Activated T-helper 17 cell treated with anti-CD3 and anti-CD28 coated beads, Interleukin-2, amount 50 U/mL, for 72 hours (primary cell): ENCODE measurements at regions not wholly inside any gene's neighbourhood (a gene's known extent, or its start where the extent isn't known, plus 50 kb on each side); places are given as distances from the start of the nearest gene placed in this dataset.
A peak's percentile ranks its signal among the peaks of the same experiment; 100 is the strongest.

Experiments used
- ATAC-seq: fragments of 150-1000 bp; cut with Tn5 transposase; replicated peaks from 2 replicates; pipeline ENCODE4 v1.10.0; 2021; ENCODE audit warnings: mild to moderate bottlenecking, moderate library complexity
- H3K27ac Mint-ChIP-seq: one replicate; pipeline ENCODE4 v1.8.0; 2022; ENCODE audit warnings: mixed read lengths
- H3K27me3 Mint-ChIP-seq: one replicate; pipeline ENCODE4 v1.8.0; 2022; ENCODE audit warnings: mixed read lengths
- H3K36me3 Mint-ChIP-seq: one replicate; pipeline ENCODE4 v1.8.0; 2022; ENCODE audit warnings: low read depth, mild to moderate bottlenecking, mixed read lengths
- H3K4me1 Mint-ChIP-seq: one replicate; pipeline ENCODE4 v1.8.0; 2022; ENCODE audit warnings: mixed read lengths
- H3K4me3 Mint-ChIP-seq: one replicate; pipeline ENCODE4 v1.8.0; 2022; ENCODE audit warnings: mild to moderate bottlenecking, mixed read lengths
- H3K9me3 Mint-ChIP-seq: one replicate; pipeline ENCODE4 v1.8.0; 2022; ENCODE audit warnings: mixed read lengths

DNA sequence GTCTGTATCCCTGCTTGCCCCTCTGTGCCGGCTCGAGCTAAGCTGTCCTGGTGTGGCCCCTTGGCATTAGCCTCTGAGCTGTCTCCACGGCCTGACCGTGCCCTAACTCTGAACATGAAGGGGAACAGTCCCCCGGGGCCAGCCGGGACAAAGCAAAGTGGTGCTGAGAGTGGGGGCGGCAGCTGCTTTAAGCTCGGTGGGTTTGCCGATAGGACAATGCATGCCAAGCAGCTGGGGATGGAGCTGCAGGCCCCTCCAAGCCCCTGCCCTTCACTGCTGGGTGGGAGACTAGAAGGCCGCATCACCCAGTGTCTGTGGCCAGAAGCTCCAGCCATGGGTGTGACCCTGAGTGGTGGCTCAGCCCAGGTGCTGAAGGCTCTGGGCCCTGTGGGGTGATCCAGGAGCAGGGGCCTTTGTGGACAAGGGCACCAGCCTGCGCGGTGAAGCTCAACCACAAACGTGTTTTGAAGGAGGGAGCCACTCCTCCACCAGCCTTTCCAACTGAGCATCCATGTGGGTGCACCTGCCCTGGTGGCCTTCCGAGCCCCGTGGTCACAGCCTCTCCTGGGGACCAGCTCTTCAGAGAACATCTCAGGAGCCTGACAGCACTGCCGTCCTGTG lies 242.5 kb downstream of the ERMARD start:
- H3K27me3 Mint-ChIP-seq, result no peaks in the 10 kb centered on the region
- no peaks in the 10 kb centered on the region for H3K36me3 Mint-ChIP-seq
- peaks cover 13% of the 10 kb centered on the region for H3K4me1 Mint-ChIP-seq
- H3K27ac Mint-ChIP-seq, result no peak overlapping the region
- ATAC-seq, result no peak
- no peak overlapping the region for H3K4me3 Mint-ChIP-seq
- H3K9me3 Mint-ChIP-seq, result no peaks in the 10 kb centered on the region

DNA sequence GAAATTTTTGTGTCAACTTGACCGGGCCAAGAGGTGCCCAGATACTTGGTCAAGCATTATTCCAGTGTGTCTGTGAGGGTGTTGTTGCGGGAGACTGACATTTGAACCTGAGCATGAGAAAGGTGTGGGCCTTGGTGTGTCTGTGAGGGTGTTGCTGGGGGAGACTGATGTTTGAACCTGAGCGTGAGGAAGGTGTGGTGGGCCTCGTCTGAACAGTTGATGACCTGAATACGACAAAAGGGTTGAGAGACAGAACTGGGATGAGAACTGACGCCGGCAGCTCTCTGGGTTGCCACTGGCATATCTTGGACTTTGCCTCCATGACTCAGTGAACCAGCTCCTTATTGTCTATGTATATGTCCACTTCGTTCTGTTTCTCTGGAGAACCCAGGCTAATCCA lies 240.5 kb downstream of the ERMARD start:
- Mint-ChIP-seq H3K4me1 (peaks cover 13% of the 10 kb centered on the region), H3K27ac (no peak overlapping the region), H3K27me3 (no peaks in the 10 kb centered on the region), H3K36me3 (no peaks in the 10 kb centered on the region), H3K9me3 (no peaks in the 10 kb centered on the region), H3K4me3 (no peak overlapping the region)
- no peak for ATAC-seq

- no peak for ATAC-seq
- Mint-ChIP-seq H3K4me3 (no peak overlapping the region), H3K9me3 (no peaks in the 10 kb centered on the region), H3K36me3 (no peaks in the 10 kb centered on the region), H3K27me3 (no peaks in the 10 kb centered on the region), H3K27ac (no peak overlapping the region), H3K4me1 (peaks cover 13% of the 10 kb centered on the region)
Measured at GRCh38 chr6:169991031-169991390, 239.6 kb downstream of the ERMARD start.

DNA sequence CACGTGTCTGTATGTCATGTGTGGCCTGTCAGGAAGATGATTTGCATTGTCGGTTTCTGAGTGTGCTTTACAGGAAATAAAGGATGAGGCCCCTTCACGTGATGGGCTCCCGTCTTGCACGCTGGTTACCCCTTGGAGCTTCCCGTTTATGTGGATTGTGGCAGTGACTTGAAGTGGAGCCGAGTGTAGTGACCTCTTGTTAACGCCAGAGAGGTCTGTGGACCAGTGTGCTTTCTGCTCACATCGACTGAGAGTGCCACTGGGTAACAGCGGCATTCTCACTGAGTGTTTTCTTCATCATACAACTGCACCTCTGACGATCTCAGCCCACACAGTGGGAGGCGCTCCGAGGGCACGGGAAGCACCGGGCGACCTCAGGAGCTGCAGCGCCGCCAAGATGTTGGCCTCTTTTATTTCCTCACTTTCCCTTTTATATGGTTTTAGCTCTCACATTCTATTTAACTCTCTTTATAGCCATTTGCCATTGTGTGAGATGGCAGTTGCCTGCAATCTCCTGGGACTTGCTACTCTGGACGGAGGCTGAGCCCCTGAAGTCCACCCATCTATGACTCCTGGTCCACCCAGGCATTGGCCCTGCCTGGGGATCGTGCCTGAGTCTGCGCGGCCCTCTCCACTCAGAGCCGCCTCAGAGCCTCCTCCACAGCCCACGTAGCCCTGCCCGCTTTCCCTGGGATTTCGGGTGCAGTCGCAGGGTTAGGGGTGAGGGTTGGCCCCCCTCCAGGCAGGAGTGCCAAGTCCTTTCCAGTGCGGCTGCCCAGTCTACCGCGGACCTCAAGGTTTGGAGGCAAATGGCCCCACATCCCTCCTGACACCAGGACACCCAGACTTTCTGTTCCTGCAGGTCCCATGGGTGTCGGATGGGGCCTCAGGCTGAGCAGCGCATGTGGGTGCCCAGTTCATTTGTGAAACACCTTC lies 238.9 kb downstream of the ERMARD start:
- Mint-ChIP-seq H3K36me3 (no peaks in the 10 kb centered on the region), H3K27me3 (no peaks in the 10 kb centered on the region), H3K4me1 (peaks cover 13% of the 10 kb centered on the region), H3K9me3 (no peaks in the 10 kb centered on the region), H3K27ac (no peak overlapping the region), H3K4me3 (peak overlapping the region; percentile 48)
- peak; percentile 90 for ATAC-seq

DNA sequence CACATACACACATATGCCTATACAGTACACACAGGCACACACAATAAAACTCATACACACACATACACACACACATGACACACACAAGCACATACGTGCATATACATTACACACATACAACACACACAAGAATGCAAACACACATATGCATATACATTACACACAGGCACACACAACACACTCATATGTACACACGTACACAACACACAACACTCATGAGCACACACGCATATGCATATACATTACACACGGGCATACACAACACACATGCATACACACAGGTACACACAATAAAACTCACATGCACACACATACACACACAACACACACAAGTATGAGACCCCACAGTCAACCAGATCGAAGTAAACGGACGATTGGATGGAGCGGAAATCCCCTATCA lies 238.2 kb downstream of the ERMARD start:
- H3K36me3 Mint-ChIP-seq, result no peaks in the 10 kb centered on the region
- no peak for ATAC-seq
- no peaks in the 10 kb centered on the region for H3K27me3 Mint-ChIP-seq
- H3K4me1 Mint-ChIP-seq, result peaks cover 13% of the 10 kb centered on the region
- peak overlapping the region; percentile 48 for H3K4me3 Mint-ChIP-seq
- H3K27ac Mint-ChIP-seq, result no peak overlapping the region
- H3K9me3 Mint-ChIP-seq, result no peaks in the 10 kb centered on the region

DNA sequence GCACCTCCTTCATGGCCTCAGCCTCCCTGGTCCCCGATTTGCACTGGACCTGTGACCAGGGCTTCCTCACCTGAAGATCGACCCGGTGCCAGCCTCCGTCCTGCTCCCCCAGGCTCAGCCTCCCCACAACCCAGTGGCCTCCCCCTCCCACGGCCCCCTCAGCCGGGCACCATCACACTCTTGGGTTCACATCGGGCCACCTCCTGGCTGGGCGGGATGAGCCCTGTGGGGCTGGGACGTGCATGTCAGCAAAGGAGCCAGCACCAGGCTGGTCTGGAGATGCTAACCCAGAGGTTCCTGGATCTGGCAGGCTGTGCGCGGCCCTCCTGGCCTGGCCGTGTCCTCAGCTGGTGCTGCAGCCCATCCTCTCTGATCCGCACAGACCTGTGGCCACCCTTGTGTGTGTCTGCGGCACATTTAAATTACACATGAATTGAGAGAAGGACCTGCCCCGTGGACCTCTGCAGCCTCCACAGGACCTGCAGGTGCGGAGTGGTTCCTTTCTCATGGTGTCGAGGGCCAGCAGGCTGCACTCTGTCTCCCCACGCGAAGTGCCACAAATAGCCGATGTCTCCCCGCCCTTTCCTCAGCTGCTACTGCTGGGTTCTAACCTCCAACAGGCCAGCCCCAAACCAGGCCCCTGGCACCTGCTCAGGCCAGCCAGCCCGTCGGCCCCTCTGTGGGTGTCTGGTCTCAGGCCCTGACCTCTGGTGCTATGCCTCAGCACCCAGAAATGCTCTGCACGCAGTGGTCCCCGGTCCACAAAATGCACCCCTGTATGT lies 237.5 kb downstream of the ERMARD start:
- ATAC-seq, result no peak
- Mint-ChIP-seq H3K27me3 (no peaks in the 10 kb centered on the region), H3K36me3 (no peaks in the 10 kb centered on the region), H3K27ac (no peak overlapping the region), H3K4me3 (peak overlapping the region; percentile 48), H3K9me3 (no peaks in the 10 kb centered on the region), H3K4me1 (peaks cover 13% of the 10 kb centered on the region)

GRCh38 chr6:169986848-169987498 lies 235.6 kb downstream of the ERMARD start:
- Mint-ChIP-seq H3K4me3 (no peak overlapping the region), H3K36me3 (no peaks in the 10 kb centered on the region), H3K9me3 (no peaks in the 10 kb centered on the region), H3K27ac (no peak overlapping the region), H3K4me1 (peaks cover 13% of the 10 kb centered on the region), H3K27me3 (no peaks in the 10 kb centered on the region)
- no peak for ATAC-seq

- Mint-ChIP-seq H3K4me3 (no peak overlapping the region), H3K27ac (no peak overlapping the region), H3K27me3 (no peaks in the 10 kb centered on the region)
Measured at GRCh38 chr6:169986171-169986847, 234.9 kb downstream of the ERMARD start.

DNA sequence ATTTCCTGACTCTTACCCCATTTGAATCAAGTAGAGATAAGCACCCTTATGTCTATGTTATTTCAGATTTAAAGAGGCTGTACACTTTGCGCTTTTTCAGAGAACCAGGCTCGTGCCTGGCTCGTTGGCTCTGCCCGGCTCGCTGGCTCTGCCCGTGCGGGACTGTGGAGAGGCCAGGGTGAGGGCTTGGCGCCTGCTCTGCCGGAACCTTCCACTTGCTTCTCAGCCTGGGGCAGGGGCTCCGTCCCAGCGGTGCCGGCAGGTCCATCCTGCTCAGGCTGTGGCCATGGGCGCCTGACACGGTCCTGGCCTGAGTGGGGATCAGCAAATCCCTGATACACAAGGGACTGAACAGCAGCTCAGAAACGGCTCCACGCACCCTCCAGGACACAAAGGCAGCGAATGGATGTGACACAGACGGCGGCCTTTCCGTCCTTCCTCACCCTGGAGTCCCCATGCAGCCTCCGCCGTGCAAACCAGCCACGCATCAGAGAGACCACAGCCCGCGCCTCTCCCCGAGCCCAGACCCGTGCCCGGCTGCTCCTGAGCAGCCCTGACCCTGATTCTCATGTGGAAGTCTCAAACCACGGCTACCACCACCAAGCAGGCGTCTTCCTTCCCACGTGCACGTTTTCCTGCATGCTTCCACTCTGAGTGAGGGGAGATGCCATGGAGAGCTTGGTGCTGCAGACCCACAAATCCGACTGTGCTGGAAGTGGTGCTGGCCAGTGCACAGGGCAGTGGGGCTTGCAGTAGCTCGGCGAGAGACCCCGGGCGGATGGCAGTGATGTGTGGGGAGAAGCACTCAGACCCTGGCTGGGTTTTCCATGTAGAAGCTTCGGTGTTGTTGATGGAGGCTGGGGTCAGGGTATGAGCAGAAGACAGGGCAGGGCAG lies 233.9 kb downstream of the ERMARD start:
- H3K4me1 Mint-ChIP-seq, result peaks cover 12% of the 10 kb centered on the region
- no peaks in the 10 kb centered on the region for H3K27me3 Mint-ChIP-seq
- no peaks in the 10 kb centered on the region for H3K36me3 Mint-ChIP-seq
- no peak overlapping the region for H3K27ac Mint-ChIP-seq
- H3K9me3 Mint-ChIP-seq, result no peaks in the 10 kb centered on the region
- ATAC-seq, result no peak
- H3K4me3 Mint-ChIP-seq, result no peak overlapping the region

More at GRCh38 chr6:169986171-169986847, 234.9 kb downstream of the ERMARD start:
- Mint-ChIP-seq H3K36me3 (no peaks in the 10 kb centered on the region), H3K4me1 (peaks cover 13% of the 10 kb centered on the region), H3K9me3 (no peaks in the 10 kb centered on the region)
- ATAC-seq, result no peak

- no peak overlapping the region for H3K27ac Mint-ChIP-seq
- H3K36me3 Mint-ChIP-seq, result no peaks in the 10 kb centered on the region
- H3K4me3 Mint-ChIP-seq, result no peak overlapping the region
- H3K27me3 Mint-ChIP-seq, result no peaks in the 10 kb centered on the region
- no peak for ATAC-seq
- H3K4me1 Mint-ChIP-seq, result peaks cover 2% of the 10 kb centered on the region
- no peaks in the 10 kb centered on the region for H3K9me3 Mint-ChIP-seq
Measured at GRCh38 chr6:169984181-169985120, 233.0 kb downstream of the ERMARD start.

DNA sequence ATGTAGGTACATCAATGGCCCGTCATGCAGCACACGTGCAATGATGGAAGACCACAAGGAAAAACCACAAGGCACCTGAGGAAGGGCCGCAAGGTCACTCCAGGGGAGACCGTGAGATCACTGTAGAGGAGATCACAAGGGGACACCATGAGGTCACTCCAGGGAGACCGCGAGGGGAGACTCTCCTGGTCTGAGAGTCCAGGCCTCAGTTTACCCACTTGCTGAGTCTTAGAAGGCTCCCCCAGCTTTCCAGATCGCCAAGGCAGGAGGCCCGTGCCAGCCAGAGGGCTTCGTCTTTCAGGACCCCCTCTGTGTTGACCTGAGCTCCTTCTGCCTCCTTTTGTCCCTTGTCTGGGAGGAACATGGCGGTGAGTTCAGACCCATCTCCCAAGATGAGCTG lies 232.2 kb downstream of the ERMARD start:
- H3K9me3 Mint-ChIP-seq, result no peaks in the 10 kb centered on the region
- H3K4me3 Mint-ChIP-seq, result no peak overlapping the region
- no peak overlapping the region for H3K27ac Mint-ChIP-seq
- no peaks in the 10 kb centered on the region for H3K4me1 Mint-ChIP-seq
- no peaks in the 10 kb centered on the region for H3K36me3 Mint-ChIP-seq
- H3K27me3 Mint-ChIP-seq, result no peaks in the 10 kb centered on the region
- ATAC-seq, result no peak
